ENCODE measurements at regions not wholly inside any gene's neighbourhood (a gene's known extent, or its start where the extent isn't known, plus 50 kb on each side); places are given as distances from the start of the nearest gene placed in this dataset.
"Not testable (repeated sequence)": the region's sequence is repeated elsewhere in the genome, so short reads cannot be mapped to it uniquely, and the experiment has no call there.

- no peak for DNase-seq
Observed at GRCh38 chr2:211144974-211145665, 588.7 kb downstream of the CPS1 start.

- no peak for DNase-seq
Observed at GRCh38 chr2:211149731-211150130, 593.3 kb downstream of the CPS1 start.

GRCh38 chr2:211157211-211157610 is 600.8 kb downstream of the CPS1 start:
- no peak for DNase-seq

GRCh38 chr2:211157856-211158463 is 601.6 kb downstream of the CPS1 start:
- peak; percentile 42 to 45 for DNase-seq

GRCh38 chr2:211159972-211160371 is 603.6 kb downstream of the CPS1 start:
- DNase-seq = no peak

- no peak for DNase-seq
Observed at GRCh38 chr2:211161236-211161635, 604.8 kb downstream of the CPS1 start.

GRCh38 chr2:211162911-211163310 is 606.5 kb downstream of the CPS1 start:
- no peak for DNase-seq

- DNase-seq = no peak
Observed at GRCh38 chr2:211170843-211171242, 614.4 kb downstream of the CPS1 start.

- no peak for DNase-seq
Observed at GRCh38 chr2:211174021-211174420, 617.6 kb downstream of the CPS1 start.

- no peak for DNase-seq
Observed at GRCh38 chr2:211174631-211175030, 618.2 kb downstream of the CPS1 start.

- DNase-seq = no peak
Observed at GRCh38 chr2:211175956-211176355, 619.6 kb downstream of the CPS1 start.

- DNase-seq = no peak
Observed at GRCh38 chr2:211176514-211177141, 620.2 kb downstream of the CPS1 start.

- DNase-seq = no peak
Observed at GRCh38 chr2:211181626-211182025, 625.2 kb downstream of the CPS1 start.

GRCh38 chr2:211187602-211188001 is 631.2 kb downstream of the CPS1 start:
- no peak for DNase-seq

GRCh38 chr2:211203986-211204385 is 647.6 kb downstream of the CPS1 start:
- DNase-seq = no peak

GRCh38 chr2:211204456-211204855 is 648.1 kb downstream of the CPS1 start:
- no peak for DNase-seq

- no peak for DNase-seq
Observed at GRCh38 chr2:211204902-211205301, 648.5 kb downstream of the CPS1 start.

- DNase-seq = no peak
Observed at GRCh38 chr2:211205358-211205757, 649.0 kb downstream of the CPS1 start.

GRCh38 chr2:211205836-211206235 is 649.4 kb downstream of the CPS1 start:
- no peak for DNase-seq

GRCh38 chr2:211216221-211216620 is 659.8 kb downstream of the CPS1 start:
- DNase-seq = no peak

- not testable (repeated sequence) for DNase-seq
Observed at GRCh38 chr2:211219548-211219947, 663.1 kb downstream of the CPS1 start.

GRCh38 chr2:211225784-211226183 is 669.4 kb downstream of the CPS1 start:
- no peak for DNase-seq

GRCh38 chr2:211228559-211228958 is 672.2 kb downstream of the CPS1 start:
- DNase-seq = no peak

GRCh38 chr2:211237586-211238275 is 681.3 kb downstream of the CPS1 start:
- DNase-seq = no peak
